ENCODE measurements at regions not wholly inside any gene's neighbourhood (a gene's known extent, or its start where the extent isn't known, plus 50 kb on each side); places are given as distances from the start of the nearest gene placed in this dataset.

GRCh38 chr2:129004940-129005490, 686.3 kb upstream of the HS6ST1 start:
- Mint-ChIP-seq H3K27ac (no peak overlapping the region), H3K36me3 (no peaks in the 10 kb centered on the region), H3K27me3 (ENCODE audit: low read depth) (no peaks in the 10 kb centered on the region; the same call in 1 of the 2 replicates), H3K9me3 (peaks cover 19% of the 10 kb centered on the region), H3K4me1 (no peaks in the 10 kb centered on the region), H3K4me3 (no peak overlapping the region)
- no peak for ATAC-seq
- POLR2A ChIA-PET = no interaction called here
- DNase-seq (ENCODE audit: low spot score) = no peak
- CTCF ChIA-PET = no interaction called here
- TF ChIP-seq GABPB1 (CRISPR knock-in tag; IDR thresholded peaks at IDR 0.05) (no peak), CBFB (CRISPR knock-in tag; IDR thresholded peaks at IDR 0.05; ENCODE audit: low read depth) (no peak), RELA (CRISPR knock-in tag; IDR thresholded peaks at IDR 0.05; ENCODE audit: borderline replicate concordance) (no peak), IRF2 (CRISPR knock-in tag; IDR thresholded peaks at IDR 0.05; ENCODE audit: borderline replicate concordance, low read depth) (no peak), ESRRA (CRISPR knock-in tag; IDR thresholded peaks at IDR 0.05; ENCODE audit: borderline replicate concordance) (no peak), FOXP1 (CRISPR knock-in tag; IDR thresholded peaks at IDR 0.05; ENCODE audit: borderline replicate concordance) (no peak), TCF7 (CRISPR knock-in tag; IDR thresholded peaks at IDR 0.05; ENCODE audit: low read depth) (no peak)
- TF ChIP-seq, protein P1, sequence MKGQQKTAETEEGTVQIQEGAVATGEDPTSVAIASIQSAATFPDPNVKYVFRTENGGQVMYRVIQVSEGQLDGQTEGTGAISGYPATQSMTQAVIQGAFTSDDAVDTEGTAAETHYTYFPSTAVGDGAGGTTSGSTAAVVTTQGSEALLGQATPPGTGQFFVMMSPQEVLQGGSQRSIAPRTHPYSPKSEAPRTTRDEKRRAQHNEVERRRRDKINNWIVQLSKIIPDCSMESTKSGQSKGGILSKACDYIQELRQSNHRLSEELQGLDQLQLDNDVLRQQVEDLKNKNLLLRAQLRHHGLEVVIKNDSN (CRISPR knock-in tag; IDR thresholded peaks at IDR 0.05) = no peak
- TF ChIP-seq, protein P2, sequence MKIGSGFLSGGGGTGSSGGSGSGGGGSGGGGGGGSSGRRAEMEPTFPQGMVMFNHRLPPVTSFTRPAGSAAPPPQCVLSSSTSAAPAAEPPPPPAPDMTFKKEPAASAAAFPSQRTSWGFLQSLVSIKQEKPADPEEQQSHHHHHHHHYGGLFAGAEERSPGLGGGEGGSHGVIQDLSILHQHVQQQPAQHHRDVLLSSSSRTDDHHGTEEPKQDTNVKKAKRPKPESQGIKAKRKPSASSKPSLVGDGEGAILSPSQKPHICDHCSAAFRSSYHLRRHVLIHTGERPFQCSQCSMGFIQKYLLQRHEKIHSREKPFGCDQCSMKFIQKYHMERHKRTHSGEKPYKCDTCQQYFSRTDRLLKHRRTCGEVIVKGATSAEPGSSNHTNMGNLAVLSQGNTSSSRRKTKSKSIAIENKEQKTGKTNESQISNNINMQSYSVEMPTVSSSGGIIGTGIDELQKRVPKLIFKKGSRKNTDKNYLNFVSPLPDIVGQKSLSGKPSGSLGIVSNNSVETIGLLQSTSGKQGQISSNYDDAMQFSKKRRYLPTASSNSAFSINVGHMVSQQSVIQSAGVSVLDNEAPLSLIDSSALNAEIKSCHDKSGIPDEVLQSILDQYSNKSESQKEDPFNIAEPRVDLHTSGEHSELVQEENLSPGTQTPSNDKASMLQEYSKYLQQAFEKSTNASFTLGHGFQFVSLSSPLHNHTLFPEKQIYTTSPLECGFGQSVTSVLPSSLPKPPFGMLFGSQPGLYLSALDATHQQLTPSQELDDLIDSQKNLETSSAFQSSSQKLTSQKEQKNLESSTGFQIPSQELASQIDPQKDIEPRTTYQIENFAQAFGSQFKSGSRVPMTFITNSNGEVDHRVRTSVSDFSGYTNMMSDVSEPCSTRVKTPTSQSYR (CRISPR knock-in tag; IDR thresholded peaks at IDR 0.05) = no peak

DNA sequence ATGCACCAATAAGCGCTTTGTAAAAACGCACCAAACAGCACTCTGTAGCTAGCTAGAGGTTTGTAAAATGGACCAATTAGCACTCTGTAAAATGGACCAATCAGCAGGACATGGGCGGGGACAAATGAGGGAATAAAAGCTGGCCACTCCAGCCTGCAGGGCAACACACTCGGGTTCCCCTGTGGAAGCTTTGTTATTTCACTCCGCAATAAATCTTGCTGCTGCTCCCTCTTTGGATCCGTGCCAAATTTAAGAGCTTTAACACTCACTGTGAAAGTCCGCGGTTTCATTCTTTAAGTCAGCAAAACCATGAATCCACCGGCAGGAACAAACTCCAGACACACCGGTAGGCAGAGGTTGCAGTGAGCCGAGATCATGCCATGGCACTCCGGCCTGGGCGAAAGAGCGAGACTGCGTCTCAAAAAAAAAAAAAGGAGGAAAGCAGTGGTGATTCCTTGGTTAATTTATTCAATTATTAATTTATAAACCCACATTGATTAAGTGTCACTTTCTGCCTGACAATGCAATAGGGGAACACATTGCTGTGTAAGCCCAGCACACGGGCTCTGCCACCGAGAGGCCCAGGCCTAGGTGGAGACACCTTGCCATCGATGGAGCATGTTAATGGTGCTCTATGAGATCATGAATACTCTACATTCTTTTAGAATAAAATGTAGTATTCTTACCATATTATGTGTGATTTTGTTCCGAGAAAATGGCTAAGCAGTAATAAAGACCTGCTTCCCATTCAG, 687.6 kb upstream of the HS6ST1 start:
- ATAC-seq (no peak), DNase-seq (ENCODE audit: low spot score) (no peak)
- Mint-ChIP-seq H3K36me3 (no peaks in the 10 kb centered on the region), H3K4me1 (no peaks in the 10 kb centered on the region), H3K27ac (no peak overlapping the region), H3K9me3 (peaks cover 12% of the 10 kb centered on the region), H3K4me3 (no peak overlapping the region), H3K27me3 (ENCODE audit: low read depth) (no peaks in the 10 kb centered on the region; the same call in 1 of the 2 replicates)
- ChIA-PET CTCF (no interaction called here), POLR2A (no interaction called here)
- TF ChIP-seq HMGA2 (CRISPR knock-in tag; IDR thresholded peaks at IDR 0.05) = no peak
- TF ChIP-seq TEAD1 (CRISPR knock-in tag; IDR thresholded peaks at IDR 0.05) = no peak
- no peak for TF ChIP-seq SP1 (CRISPR knock-in tag; conservative IDR thresholded peaks at IDR 0.05)
- no peak for TF ChIP-seq MYBL2 (CRISPR knock-in tag; IDR thresholded peaks at IDR 0.05)
- TF ChIP-seq ZNF317 (CRISPR knock-in tag; IDR thresholded peaks at IDR 0.05; ENCODE audit: borderline replicate concordance, low read depth) = no peak
- no peak for TF ChIP-seq PRRX2 (CRISPR knock-in tag; IDR thresholded peaks at IDR 0.05)
- no peak for TF ChIP-seq SOX15 (CRISPR knock-in tag; IDR thresholded peaks at IDR 0.05)
- TF ChIP-seq JUN (CRISPR knock-in tag; IDR thresholded peaks at IDR 0.05) = no peak

DNA sequence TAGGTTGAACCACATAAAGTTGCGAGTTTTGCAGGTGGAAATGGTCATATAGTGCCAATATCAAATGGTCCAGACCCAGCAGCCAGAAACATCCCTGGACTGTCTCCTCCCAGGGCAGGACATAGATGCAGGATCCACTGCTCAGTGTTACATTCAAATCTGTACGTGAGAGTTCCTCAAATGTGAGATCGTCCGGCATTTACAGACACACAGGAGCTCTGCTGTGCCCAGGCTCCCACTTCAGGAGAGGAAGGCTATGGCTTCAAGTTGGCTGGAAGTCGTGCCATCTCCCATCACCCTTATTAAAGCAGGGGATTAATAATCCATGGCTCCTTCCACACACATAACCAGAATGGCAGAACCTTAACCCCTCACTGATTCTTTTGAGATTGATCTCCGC, 688.2 kb upstream of the HS6ST1 start:
- no peaks in the 10 kb centered on the region for H3K4me1 Mint-ChIP-seq
- TF ChIP-seq, protein P3, sequence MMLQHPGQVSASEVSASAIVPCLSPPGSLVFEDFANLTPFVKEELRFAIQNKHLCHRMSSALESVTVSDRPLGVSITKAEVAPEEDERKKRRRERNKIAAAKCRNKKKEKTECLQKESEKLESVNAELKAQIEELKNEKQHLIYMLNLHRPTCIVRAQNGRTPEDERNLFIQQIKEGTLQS (CRISPR knock-in tag; conservative IDR thresholded peaks at IDR 0.05) = no peak
- no peak for TF ChIP-seq FOXK1 (CRISPR knock-in tag; IDR thresholded peaks at IDR 0.05)
- no peak for TF ChIP-seq NFATC4 (CRISPR knock-in tag; IDR thresholded peaks at IDR 0.05)
- no peak for TF ChIP-seq RORB (CRISPR knock-in tag; IDR thresholded peaks at IDR 0.05)
- no peak for TF ChIP-seq NFE2L1 (CRISPR knock-in tag; IDR thresholded peaks at IDR 0.05)
- no peak for TF ChIP-seq ZBTB21 (CRISPR knock-in tag; IDR thresholded peaks at IDR 0.05; ENCODE audit: borderline replicate concordance)
- no peak for TF ChIP-seq HMGA2 (CRISPR knock-in tag; IDR thresholded peaks at IDR 0.05)
- no peak for TF ChIP-seq KAT7 (CRISPR knock-in tag; IDR thresholded peaks at IDR 0.05; ENCODE audit: borderline replicate concordance)
- no peak for TF ChIP-seq NR3C1 (CRISPR knock-in tag; conservative IDR thresholded peaks at IDR 0.05; ENCODE audit: low read depth)
- no peak for TF ChIP-seq AR (CRISPR knock-in tag; IDR thresholded peaks at IDR 0.05)
- ChIA-PET CTCF (no interaction called here), POLR2A (no interaction called here)
- no peak for DNase-seq (ENCODE audit: low spot score)
- H3K36me3 Mint-ChIP-seq = no peaks in the 10 kb centered on the region
- ATAC-seq = no peak
- peaks cover 3% of the 10 kb centered on the region for H3K27me3 Mint-ChIP-seq (ENCODE audit: low read depth)
- H3K4me3 Mint-ChIP-seq = no peak overlapping the region
- peaks cover 12% of the 10 kb centered on the region for H3K9me3 Mint-ChIP-seq
- no peak overlapping the region for H3K27ac Mint-ChIP-seq
